Activated B cell treated with CpG ODN at 0.5 μM for 24 hours (primary cell): ENCODE measurements at regions not wholly inside any gene's neighbourhood (a gene's known extent, or its start where the extent isn't known, plus 50 kb on each side); places are given as distances from the start of the nearest gene placed in this dataset.

Experiments used
- ATAC-seq: fragments of 200-7000 bp; cut with Tn5 transposase; one replicate; pipeline ENCODE4 v1.10.0; 2021; ENCODE audit warnings: low read depth, mild to moderate bottlenecking, moderate library complexity
- CTCF ChIA-PET: fragments of 350-600 bp; sonication (Branson Sonifier 250); formaldehyde crosslinking; loops from one replicate; lab custom pipeline; 2021; ENCODE audit warnings: antibody characterized with exemption; lab: Charles Lee
- POLR2A ChIA-PET: fragments of 350-600 bp; sonication (Branson Sonifier 250); formaldehyde crosslinking; loops from one replicate; lab custom pipeline; 2021; ENCODE audit warnings: antibody characterized with exemption; lab: Charles Lee
- DNase-seq: peaks from one replicate; pipeline ENCODE4 v3.0.0; 2022
- H3K27ac Mint-ChIP-seq: one replicate; pipeline ENCODE4 v1.8.0; 2020; ENCODE audit warnings: mixed read lengths
- H3K27me3 Mint-ChIP-seq: one replicate; pipeline ENCODE4 v1.8.0; 2021; ENCODE audit warnings: mixed read lengths
- H3K36me3 Mint-ChIP-seq: one replicate; pipeline ENCODE4 v1.8.0; 2021; ENCODE audit warnings: low read depth, mixed read lengths
- H3K4me1 Mint-ChIP-seq: one replicate; pipeline ENCODE4 v1.8.0; 2021; ENCODE audit warnings: mixed read lengths
- H3K4me3 Mint-ChIP-seq: one replicate; pipeline ENCODE4 v1.8.0; 2020; ENCODE audit warnings: mild to moderate bottlenecking, mixed read lengths
- H3K9me3 Mint-ChIP-seq: one replicate; pipeline ENCODE4 v1.8.0; 2020; ENCODE audit warnings: mixed read lengths
- CTCF ChIP-seq: fragments of 200-600 bp; IDR thresholded peaks from one replicate; pipeline ENCODE4 v1.8.0; 2022; ENCODE audit warnings: antibody characterized with exemption, mild to moderate bottlenecking
- intact Hi-C: fragments of 100-400 bp; cut with micrococcal nuclease; formaldehyde crosslinking; loops from one replicate; pipeline ENCODE4 v1.15.1; 2024

GRCh38 chr6:76677017-76677416 lies 604.6 kb upstream of the IMPG1 start:
- ATAC-seq, result no peak
- Mint-ChIP-seq H3K27ac (no peak overlapping the region), H3K4me3 (no peak overlapping the region), H3K27me3 (no peaks in the 10 kb centered on the region), H3K36me3 (no peaks in the 10 kb centered on the region), H3K4me1 (no peaks in the 10 kb centered on the region), H3K9me3 (peaks cover 3% of the 10 kb centered on the region)
- intact Hi-C loops, result no loop called here
- no peak for TF ChIP-seq CTCF
- DNase-seq, result no peak
- ChIA-PET CTCF (no interaction called here), POLR2A (no interaction called here)

DNA sequence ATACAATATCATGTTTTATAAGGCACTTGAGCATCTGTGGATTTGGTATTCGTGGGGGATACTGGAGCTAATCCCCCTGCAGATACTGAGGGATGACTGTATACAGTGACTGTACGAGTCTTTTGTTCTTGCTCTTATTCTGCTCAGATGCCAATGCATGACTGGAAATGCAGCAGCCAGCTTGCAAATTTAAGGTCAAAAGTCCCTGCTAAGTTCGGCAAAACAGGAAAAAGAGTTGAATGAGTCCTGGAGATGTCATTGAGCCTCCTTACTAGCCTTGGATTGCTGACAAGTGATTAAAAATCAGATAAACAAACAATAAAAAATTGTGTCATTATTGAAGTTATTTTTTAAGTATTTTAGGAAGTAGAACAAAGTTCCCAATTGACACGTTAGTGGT lies 599.3 kb upstream of the IMPG1 start:
- ChIA-PET POLR2A (no interaction called here), CTCF (no interaction called here)
- H3K4me3 Mint-ChIP-seq, result no peak overlapping the region
- H3K27ac Mint-ChIP-seq, result no peak overlapping the region
- peaks cover 7% of the 10 kb centered on the region for H3K9me3 Mint-ChIP-seq
- DNase-seq (no peak), ATAC-seq (no peak)
- intact Hi-C loops, result no loop called here
- no peak for TF ChIP-seq CTCF
- no peaks in the 10 kb centered on the region for H3K36me3 Mint-ChIP-seq
- no peaks in the 10 kb centered on the region for H3K4me1 Mint-ChIP-seq
- H3K27me3 Mint-ChIP-seq, result no peaks in the 10 kb centered on the region

- no peaks in the 10 kb centered on the region for H3K4me1 Mint-ChIP-seq
- ATAC-seq, result no peak
- CTCF ChIA-PET, result no interaction called here
These were observed 571.8 kb upstream of the IMPG1 start for GRCh38 chr6:76644231-76644630.

GRCh38 chr6:76639941-76640340 lies 567.5 kb upstream of the IMPG1 start:
- intact Hi-C loops, result no loop called here
- no peak for DNase-seq
- peaks cover 7% of the 10 kb centered on the region for H3K9me3 Mint-ChIP-seq
- H3K27me3 Mint-ChIP-seq, result no peaks in the 10 kb centered on the region
- CTCF ChIA-PET, result no interaction called here
- no peak for TF ChIP-seq CTCF
- no peaks in the 10 kb centered on the region for H3K36me3 Mint-ChIP-seq
- POLR2A ChIA-PET, result no interaction called here
- H3K27ac Mint-ChIP-seq, result no peak overlapping the region
- no peak overlapping the region for H3K4me3 Mint-ChIP-seq
- no peak for ATAC-seq
- no peaks in the 10 kb centered on the region for H3K4me1 Mint-ChIP-seq

More at GRCh38 chr6:76644231-76644630, 571.8 kb upstream of the IMPG1 start:
- intact Hi-C loops, result no loop called here
- no peak for TF ChIP-seq CTCF
- Mint-ChIP-seq H3K9me3 (peaks cover 7% of the 10 kb centered on the region), H3K36me3 (no peaks in the 10 kb centered on the region), H3K27ac (no peak overlapping the region), H3K4me3 (no peak overlapping the region), H3K27me3 (no peaks in the 10 kb centered on the region)
- no peak for DNase-seq
- POLR2A ChIA-PET, result no interaction called here

GRCh38 chr6:76634695-76635094 lies 562.2 kb upstream of the IMPG1 start:
- TF ChIP-seq CTCF, result no peak
- H3K4me3 Mint-ChIP-seq, result no peak overlapping the region

More at GRCh38 chr6:76634695-76635094, 562.2 kb upstream of the IMPG1 start:
- H3K4me1 Mint-ChIP-seq, result no peaks in the 10 kb centered on the region
- CTCF ChIA-PET, result no interaction called here
- DNase-seq, result no peak
- POLR2A ChIA-PET, result no interaction called here
- intact Hi-C loops, result no loop called here
- H3K9me3 Mint-ChIP-seq, result no peaks in the 10 kb centered on the region
- ATAC-seq, result no peak
- no peaks in the 10 kb centered on the region for H3K36me3 Mint-ChIP-seq
- H3K27me3 Mint-ChIP-seq, result no peaks in the 10 kb centered on the region
- no peak overlapping the region for H3K27ac Mint-ChIP-seq
